Tibial nerve (tissue), 3 donors: ENCODE measurements at regions not wholly inside any gene's neighbourhood (a gene's known extent, or its start where the extent isn't known, plus 50 kb on each side); places are given as distances from the start of the nearest gene placed in this dataset.

Experiments
- CTCF ChIP-seq, 5 experiments: fragments of 200-600 bp in 3 of 5; fragments of 450-650 bp in 2 of 5; sonication (generic) in 3 of 5; IDR thresholded peaks; one replicate each; pipeline ENCODE4 v1.5.1; 2016 to 2019; ENCODE audit warnings: antibody characterized with exemption in 5 of 5, mild to moderate bottlenecking in 3 of 5, moderate library complexity in 2 of 5
- POLR2A ChIP-seq, 2 donors: fragments of 450-650 bp; IDR thresholded peaks; one replicate each; pipeline ENCODE4 v1.6.1; 2017; ENCODE audit warnings: antibody characterized with exemption in 2 of 2, mild to moderate bottlenecking in 2 of 2, moderate library complexity in 2 of 2

- no peak for TF ChIP-seq POLR2A (IDR thresholded peaks at IDR 0.05)
- no peak for TF ChIP-seq CTCF (IDR thresholded peaks at IDR 0.05)
Measured at GRCh38 chr11:37503411-37504059, 905.5 kb upstream of the RAG2 start.
